Muscle of leg (tissue), 3 donors: ENCODE measurements at regions not wholly inside any gene's neighbourhood (a gene's known extent, or its start where the extent isn't known, plus 50 kb on each side); places are given as distances from the start of the nearest gene placed in this dataset.

Experiments
- DNase-seq: peaks from one replicate; pipeline ENCODE4 v3.0.0; 2013
- H3K27ac ChIP-seq: one replicate; pipeline ENCODE4 v1.5.1; 2013; ENCODE audit warnings: mild to moderate bottlenecking, low read length, control low read depth
- H3K27me3 ChIP-seq: one replicate; pipeline ENCODE4 v1.6.1; 2013; ENCODE audit warnings: low read length; ENCODE audit not compliant: control insufficient read depth, insufficient read depth
- H3K36me3 ChIP-seq: one replicate; pipeline ENCODE4 v1.6.1; 2013; ENCODE audit warnings: low read length; ENCODE audit not compliant: control insufficient read depth, insufficient read depth
- H3K4me1 ChIP-seq: one replicate; pipeline ENCODE4 v1.6.1; 2013; ENCODE audit warnings: low read length; ENCODE audit not compliant: control insufficient read depth, insufficient read depth
- H3K4me3 ChIP-seq: one replicate; pipeline ENCODE4 v1.5.1; 2013; ENCODE audit warnings: low read length, control low read depth
- H3K9me3 ChIP-seq: replicated peaks from 2 replicates; pipeline ENCODE4 v1.6.1; 2013; ENCODE audit warnings: low read depth, low read length; ENCODE audit not compliant: control insufficient read depth
- WGBS: methylation state at CpG from one replicate; pipeline ENCODE4 v1.1.5; 2013; ENCODE audit warnings: missing lambda C conversion rate; ENCODE audit not compliant: insufficient coverage; 5-methylcytosine and 5-hydroxymethylcytosine counted together

DNA sequence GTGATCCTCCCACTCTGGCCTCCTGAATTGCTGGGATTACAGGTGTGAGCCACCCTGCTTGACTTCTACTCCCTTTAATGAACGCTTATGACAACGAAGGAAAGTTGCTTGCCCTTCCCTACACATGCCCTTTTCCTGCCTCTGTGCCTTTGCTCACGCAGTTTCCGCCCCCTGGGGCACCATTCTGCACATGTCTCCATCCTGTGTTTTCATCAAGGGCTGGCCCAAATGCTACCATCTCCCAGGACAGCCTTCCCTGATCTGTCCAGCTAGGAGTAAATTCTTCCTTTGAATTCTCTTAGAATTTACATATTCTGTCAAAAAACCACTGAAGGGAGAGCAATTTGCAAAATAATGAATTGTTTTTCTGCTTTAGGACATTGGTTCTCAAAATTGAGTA lies 50.0 kb upstream of the KMT2C start:
- no peak for DNase-seq
- Histone ChIP-seq H3K27me3 (no peaks in the 10 kb centered on the region), H3K9me3 (no peaks in the 10 kb centered on the region), H3K27ac (no peak overlapping the region), H3K4me1 (no peaks in the 10 kb centered on the region), H3K36me3 (no peaks in the 10 kb centered on the region), H3K4me3 (no peak overlapping the region)
- WGBS: 60% methylated on average over 4 of the region's 4 CpGs
